ENCODE measurements at regions not wholly inside any gene's neighbourhood (a gene's known extent, or its start where the extent isn't known, plus 50 kb on each side); places are given as distances from the start of the nearest gene placed in this dataset.

- no peak for DNase-seq (ENCODE audit: extremely low spot score)
- TF ChIP-seq SUZ12 (IDR thresholded peaks at IDR 0.05): no peak
- no peak for TF ChIP-seq LEF1 (IDR thresholded peaks at IDR 0.05; ENCODE audit: borderline replicate concordance)
- no peak for TF ChIP-seq L3MBTL2 (conservative IDR thresholded peaks at IDR 0.05)
- TF ChIP-seq, protein P1, sequence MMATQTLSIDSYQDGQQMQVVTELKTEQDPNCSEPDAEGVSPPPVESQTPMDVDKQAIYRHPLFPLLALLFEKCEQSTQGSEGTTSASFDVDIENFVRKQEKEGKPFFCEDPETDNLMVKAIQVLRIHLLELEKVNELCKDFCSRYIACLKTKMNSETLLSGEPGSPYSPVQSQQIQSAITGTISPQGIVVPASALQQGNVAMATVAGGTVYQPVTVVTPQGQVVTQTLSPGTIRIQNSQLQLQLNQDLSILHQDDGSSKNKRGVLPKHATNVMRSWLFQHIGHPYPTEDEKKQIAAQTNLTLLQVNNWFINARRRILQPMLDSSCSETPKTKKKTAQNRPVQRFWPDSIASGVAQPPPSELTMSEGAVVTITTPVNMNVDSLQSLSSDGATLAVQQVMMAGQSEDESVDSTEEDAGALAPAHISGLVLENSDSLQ (IDR thresholded peaks at IDR 0.05): no peak
- TF ChIP-seq ZNF384 (IDR thresholded peaks at IDR 0.05): no peak
- no peak for TF ChIP-seq CTBP1 (IDR thresholded peaks at IDR 0.05; ENCODE audit: borderline replicate concordance)
- no peak for TF ChIP-seq FOXA1 (IDR thresholded peaks at IDR 0.05)
- no peak for TF ChIP-seq ELF4 (IDR thresholded peaks at IDR 0.05)
- TF ChIP-seq FOXK2 (IDR thresholded peaks at IDR 0.05): no peak
- no peak for TF ChIP-seq SP1 (IDR thresholded peaks at IDR 0.05)
- no peak for TF ChIP-seq NFRKB (IDR thresholded peaks at IDR 0.05)
- no peak for TF ChIP-seq BHLHE40 (IDR thresholded peaks at IDR 0.05; ENCODE audit: borderline replicate concordance)
- no peak for TF ChIP-seq ARNT (IDR thresholded peaks at IDR 0.05)
- TF ChIP-seq TARDBP (IDR thresholded peaks at IDR 0.05): no peak
- no peak for TF ChIP-seq FOXM1 (IDR thresholded peaks at IDR 0.05; ENCODE audit: borderline replicate concordance)
- no peak for TF ChIP-seq HDGF (IDR thresholded peaks at IDR 0.05; ENCODE audit: borderline replicate concordance)
- ChIA-PET POLR2A (no interaction called here), CTCF (no interaction called here)
Observed at GRCh38 chr21:20523191-20523590, 475.0 kb upstream of the NCAM2 start.

- CTCF ChIA-PET: no interaction called here
- DNase-seq (ENCODE audit: extremely low spot score): no peak
- TF ChIP-seq SP1 (IDR thresholded peaks at IDR 0.05) (no peak), FOXK2 (IDR thresholded peaks at IDR 0.05) (no peak), BHLHE40 (IDR thresholded peaks at IDR 0.05; ENCODE audit: borderline replicate concordance) (no peak), SUZ12 (IDR thresholded peaks at IDR 0.05) (no peak), TARDBP (IDR thresholded peaks at IDR 0.05) (no peak), ARNT (IDR thresholded peaks at IDR 0.05) (no peak), NFRKB (IDR thresholded peaks at IDR 0.05) (no peak), CTBP1 (IDR thresholded peaks at IDR 0.05; ENCODE audit: borderline replicate concordance) (no peak), LEF1 (IDR thresholded peaks at IDR 0.05; ENCODE audit: borderline replicate concordance) (no peak), FOXM1 (IDR thresholded peaks at IDR 0.05; ENCODE audit: borderline replicate concordance) (no peak), FOXA1 (IDR thresholded peaks at IDR 0.05) (no peak), ZNF384 (IDR thresholded peaks at IDR 0.05) (no peak)
Observed at GRCh38 chr21:20527731-20528460, 470.3 kb upstream of the NCAM2 start.

DNA sequence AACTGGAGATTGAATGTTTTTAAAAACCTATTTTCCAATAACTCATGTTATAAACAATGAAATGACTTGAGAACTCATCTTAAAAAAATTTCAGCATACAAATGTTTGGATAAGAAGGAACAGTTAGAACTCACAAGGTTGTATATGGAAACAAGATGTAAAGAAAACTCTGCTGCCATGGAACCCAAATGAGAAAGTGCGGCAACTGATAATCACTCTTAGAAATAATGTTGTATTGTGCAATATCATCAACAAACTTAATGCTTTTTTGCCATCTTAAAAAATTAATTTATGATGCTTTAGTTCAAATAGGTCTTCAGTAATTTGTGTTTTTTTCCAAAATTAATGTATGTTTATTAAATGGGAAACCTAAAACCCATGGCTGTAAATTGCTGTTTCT is 461.1 kb upstream of the NCAM2 start:
- TF ChIP-seq LEF1 (IDR thresholded peaks at IDR 0.05; ENCODE audit: borderline replicate concordance) (no peak), TARDBP (IDR thresholded peaks at IDR 0.05) (no peak), FOXA1 (IDR thresholded peaks at IDR 0.05) (no peak), L3MBTL2 (conservative IDR thresholded peaks at IDR 0.05) (no peak), NFRKB (IDR thresholded peaks at IDR 0.05) (no peak), ARNT (IDR thresholded peaks at IDR 0.05) (no peak), CTBP1 (IDR thresholded peaks at IDR 0.05; ENCODE audit: borderline replicate concordance) (no peak), FOXM1 (IDR thresholded peaks at IDR 0.05; ENCODE audit: borderline replicate concordance) (no peak)
- CTCF ChIA-PET: no interaction called here
- POLR2A ChIA-PET: no interaction called here
- no peak for DNase-seq (ENCODE audit: extremely low spot score)

More at GRCh38 chr21:20527731-20528460, 470.3 kb upstream of the NCAM2 start:
- POLR2A ChIA-PET: no interaction called here

- TF ChIP-seq BHLHE40 (IDR thresholded peaks at IDR 0.05; ENCODE audit: borderline replicate concordance): no peak
- TF ChIP-seq SUZ12 (IDR thresholded peaks at IDR 0.05): no peak
- no peak for TF ChIP-seq ARNT (IDR thresholded peaks at IDR 0.05)
- TF ChIP-seq TARDBP (IDR thresholded peaks at IDR 0.05): no peak
- TF ChIP-seq FOXA1 (IDR thresholded peaks at IDR 0.05): no peak
- no peak for TF ChIP-seq CTBP1 (IDR thresholded peaks at IDR 0.05; ENCODE audit: borderline replicate concordance)
- TF ChIP-seq SP1 (IDR thresholded peaks at IDR 0.05): no peak
- no peak for TF ChIP-seq ELF4 (IDR thresholded peaks at IDR 0.05)
- TF ChIP-seq FOXM1 (IDR thresholded peaks at IDR 0.05; ENCODE audit: borderline replicate concordance): no peak
- no peak for TF ChIP-seq FOXK2 (IDR thresholded peaks at IDR 0.05)
- no peak for TF ChIP-seq L3MBTL2 (conservative IDR thresholded peaks at IDR 0.05)
- TF ChIP-seq HDGF (IDR thresholded peaks at IDR 0.05; ENCODE audit: borderline replicate concordance): no peak
- TF ChIP-seq ZNF384 (IDR thresholded peaks at IDR 0.05): no peak
- no peak for TF ChIP-seq LEF1 (IDR thresholded peaks at IDR 0.05; ENCODE audit: borderline replicate concordance)
- TF ChIP-seq NFRKB (IDR thresholded peaks at IDR 0.05): no peak
- TF ChIP-seq, protein P1 (IDR thresholded peaks at IDR 0.05): no peak
- CTCF ChIA-PET: no interaction called here
- DNase-seq (ENCODE audit: extremely low spot score): no peak
- POLR2A ChIA-PET: no interaction called here
Observed at GRCh38 chr21:20538039-20538658, 460.1 kb upstream of the NCAM2 start.

GRCh38 chr21:20545454-20545853 is 452.8 kb upstream of the NCAM2 start:
- no peak for DNase-seq (ENCODE audit: extremely low spot score)
- TF ChIP-seq ZNF384 (IDR thresholded peaks at IDR 0.05): no peak
- no peak for TF ChIP-seq ELF4 (IDR thresholded peaks at IDR 0.05)
- TF ChIP-seq FOXM1 (IDR thresholded peaks at IDR 0.05; ENCODE audit: borderline replicate concordance): no peak
- no peak for TF ChIP-seq L3MBTL2 (conservative IDR thresholded peaks at IDR 0.05)
- no peak for TF ChIP-seq NFRKB (IDR thresholded peaks at IDR 0.05)
- no peak for TF ChIP-seq LEF1 (IDR thresholded peaks at IDR 0.05; ENCODE audit: borderline replicate concordance)
- no peak for TF ChIP-seq BHLHE40 (IDR thresholded peaks at IDR 0.05; ENCODE audit: borderline replicate concordance)
- no peak for TF ChIP-seq FOXK2 (IDR thresholded peaks at IDR 0.05)
- TF ChIP-seq, protein P1 (IDR thresholded peaks at IDR 0.05): no peak
- ChIA-PET POLR2A (no interaction called here), CTCF (no interaction called here)

Measured in HEK293T (cell line).